K562 (cell line): ENCODE measurements at regions not wholly inside any gene's neighbourhood (a gene's known extent, or its start where the extent isn't known, plus 50 kb on each side); places are given as distances from the start of the nearest gene placed in this dataset.

Source experiments
- ATAC-seq: fragments of 200-7000 bp; cut with Tn5 transposase; 3 replicates; pipeline ENCODE4 v1.9.1; 2020; ENCODE audit warnings: moderate library complexity
- BruUV-seq: library from RNA; stranded (reverse); fragments of 400-500 nt; replicated peaks from 2 replicates; lab custom pipeline; 2021; lab: Mats Ljungman, UMichigan
- CTCF ChIA-PET: fragments of 300-600 bp; formaldehyde crosslinking; extraction: SDS; loops from one replicate; lab custom pipeline; 2021; ENCODE audit warnings: low intra/inter-chr PET ratio; lab: Yijun Ruan, JAX
- POLR2A ChIA-PET: fragments of 300-600, 350-650 bp; sonication (Branson Sonifier 250); formaldehyde crosslinking; extraction: SDS; loops from one replicate; lab custom pipeline; 2021; ENCODE audit warnings: antibody characterized with exemption, inconsistent platforms; lab: Yijun Ruan, JAX
- DNase-seq, 4 experiments: peaks; one replicate each; pipeline versions ENCODE4 v3.0.0 to v3.0.0-alpha.2; 2011 to 2018; ENCODE audit warnings: low spot score in 3 of 4, mixed read lengths in 3 of 4; ENCODE audit errors: extremely low read depth in 1 of 4
- FAIRE-seq: peaks from 2 replicates; lab custom pipeline; 2011; peaks lifted over from hg19 to GRCh38; lab: Jason Lieb, UNC
- H2AFZ ChIP-seq: 2 replicates; pipeline ENCODE4 v1.6.0; 2011; ENCODE audit warnings: low read depth, low read length, control low read depth, inconsistent platforms
- H3K27ac ChIP-seq: fragments of 200-600 bp; 3 replicates; pipeline ENCODE4 v1.8.0; 2011; ENCODE audit warnings: low read depth, mild to moderate bottlenecking, control low read depth, inconsistent platforms, low read length, moderate library complexity, mixed read lengths; ENCODE audit errors: extremely low read depth
- H3K27me3 ChIP-seq, 2 experiments: fragments of 300-600 bp in 1 of 2; 2 replicates in 1 of 2; 3 replicates in 1 of 2; pipeline versions ENCODE4 v1.6.0 to v1.8.0; 2011; ENCODE audit warnings: inconsistent platforms in 2 of 2, low read length in 2 of 2, mild to moderate bottlenecking in 1 of 2, mixed read lengths in 1 of 2, moderate library complexity in 1 of 2; ENCODE audit not compliant: control insufficient read depth in 2 of 2, insufficient read depth in 2 of 2
- H3K36me3 ChIP-seq: fragments of 300-600 bp; 3 replicates; pipeline ENCODE4 v1.8.0; 2011; ENCODE audit warnings: mild to moderate bottlenecking, low read length, inconsistent platforms; ENCODE audit not compliant: control insufficient read depth, insufficient read depth
- H3K4me1 ChIP-seq, 2 experiments: fragments of 200-600 bp in 1 of 2; replicated peaks in 1 of 2; 2 replicates in 1 of 2; 3 replicates in 1 of 2; pipeline versions ENCODE4 v1.5.1 to v1.8.0; 2011; ENCODE audit warnings: inconsistent platforms in 2 of 2, low read length in 2 of 2, mild to moderate bottlenecking in 1 of 2, mixed read lengths in 1 of 2, moderate library complexity in 1 of 2; ENCODE audit not compliant: control insufficient read depth in 2 of 2, insufficient read depth in 2 of 2
- H3K4me2 ChIP-seq: 2 replicates; pipeline ENCODE4 v1.6.1; 2011; ENCODE audit warnings: low read length, control low read depth, inconsistent platforms, mixed read lengths; ENCODE audit not compliant: insufficient read depth
- H3K4me3 ChIP-seq: fragments of 200-600 bp; sonication (generic), shearing (Covaris generic); 2 replicates; pipeline ENCODE4 v1.5.1; 2016; ENCODE audit warnings: control low read depth, inconsistent platforms
- H3K79me2 ChIP-seq: fragments of 200-600 bp; 3 replicates; pipeline ENCODE4 v1.8.0; 2011; ENCODE audit warnings: low read length, inconsistent platforms; ENCODE audit not compliant: control insufficient read depth, insufficient read depth
- H3K9ac ChIP-seq, 2 experiments: 2 replicates each; pipeline versions ENCODE4 v1.6.0 to v1.6.1; 2011; ENCODE audit warnings: low read depth in 2 of 2, low read length in 2 of 2, control low read depth in 1 of 2, inconsistent platforms in 1 of 2, mild to moderate bottlenecking in 1 of 2, mixed read lengths in 1 of 2; ENCODE audit not compliant: insufficient read depth in 1 of 2
- H3K9me1 ChIP-seq: one replicate; pipeline ENCODE4 v1.6.0; 2011; ENCODE audit warnings: inconsistent platforms, mild to moderate bottlenecking, low read length, moderate library complexity; ENCODE audit not compliant: control insufficient read depth, insufficient read depth
- H3K9me3 ChIP-seq: replicated peaks from 2 replicates; pipeline ENCODE4 v1.5.1; 2011; ENCODE audit warnings: low read depth, low read length, inconsistent platforms; ENCODE audit not compliant: control insufficient read depth, insufficient read depth
- H4K20me1 ChIP-seq: replicated peaks from 2 replicates; pipeline ENCODE4 v1.6.1; 2011; ENCODE audit warnings: low read length, inconsistent platforms, mixed read lengths; ENCODE audit not compliant: control insufficient read depth, insufficient read depth
- BCOR ChIP-seq: fragments of 450-650 bp; IDR thresholded peaks from 2 replicates; pipeline ENCODE4 v1.6.1; 2016
- CHCHD3 ChIP-seq: fragments of 250-450 bp; sonication (Bioruptor Pico); IDR thresholded peaks from 2 replicates; pipeline ENCODE4 v2.1.2; 2022; ENCODE audit warnings: mild to moderate bottlenecking
- E2F5 ChIP-seq: sonication (generic); formaldehyde crosslinking; IDR thresholded peaks from 2 replicates; pipeline ENCODE4 v1.8.0; 2022; ENCODE audit warnings: mild to moderate bottlenecking, missing genetic modification reagents
- GABPB2 ChIP-seq: fragments of 250-450 bp; sonication (Bioruptor Pico); conservative IDR thresholded peaks from 2 replicates; pipeline ENCODE4 v1.5.1; 2021; ENCODE audit warnings: mild to moderate bottlenecking
- HMG20B ChIP-seq: fragments of 250-450 bp; sonication (Bioruptor Pico); IDR thresholded peaks from 2 replicates; pipeline ENCODE4 v1.5.0; 2021; ENCODE audit warnings: mild to moderate bottlenecking
- HNRNPUL1 ChIP-seq: fragments of 200-400 bp; formaldehyde crosslinking; IDR thresholded peaks from 2 replicates; pipeline ENCODE4 v1.6.1; 2017; ENCODE audit warnings: low read length
- HOXB6 ChIP-seq: fragments of 250-450 bp; sonication (Bioruptor Pico); IDR thresholded peaks from 2 replicates; pipeline ENCODE4 v1.5.1; 2022; ENCODE audit warnings: mild to moderate bottlenecking, borderline replicate concordance
- MTF1 ChIP-seq: fragments of 250-450 bp; sonication (Bioruptor Pico); IDR thresholded peaks from 2 replicates; pipeline ENCODE4 v1.9.0; 2021; ENCODE audit warnings: moderate library complexity, mild to moderate bottlenecking, inconsistent platforms, borderline replicate concordance
- NR3C1 ChIP-seq: sonication (generic); formaldehyde crosslinking; IDR thresholded peaks from 2 replicates; pipeline ENCODE4 v1.8.1; 2022; ENCODE audit warnings: missing genetic modification reagents
- PTBP1 ChIP-seq: fragments of 200-400 bp; formaldehyde crosslinking; IDR thresholded peaks from 2 replicates; pipeline ENCODE4 v1.6.1; 2017; ENCODE audit warnings: low read depth, low read length
- RBM39 ChIP-seq: fragments of 200-400 bp; formaldehyde crosslinking; optimal IDR thresholded peaks from 2 replicates; pipeline ENCODE3; 2018; ENCODE audit warnings: low read depth, low read length
- ZNF518B ChIP-seq: fragments of 250-450 bp; sonication (Bioruptor Pico); IDR thresholded peaks from 2 replicates; pipeline ENCODE4 v1.5.0; 2021; ENCODE audit warnings: mild to moderate bottlenecking, moderate library complexity
- ZNF668 ChIP-seq: fragments of 250-450 bp; sonication (Bioruptor Pico); IDR thresholded peaks from 2 replicates; pipeline ENCODE4 v1.8.0; 2022; ENCODE audit warnings: mild to moderate bottlenecking, inconsistent platforms
- ZZZ3 ChIP-seq: fragments of 450-650 bp; IDR thresholded peaks from 2 replicates; pipeline ENCODE4 v1.6.1; 2016; ENCODE audit warnings: antibody characterized with exemption, mild to moderate bottlenecking, moderate library complexity
- WGBS: fragments of 100-300 bp; shearing (Covaris generic); methylation state at CpG from one replicate; pipeline ENCODE4 v1.1.6; 2016; ENCODE audit warnings: low coverage, mixed read lengths; ENCODE audit not compliant: insufficient coverage; ENCODE audit errors: missing lambda C conversion rate; 5-methylcytosine and 5-hydroxymethylcytosine counted together
- in situ Hi-C: fragments of 300-500 bp; cut with MboI; formaldehyde crosslinking; loops from 4 replicates; pipeline ENCODE4 v1.15.0; 2018; ENCODE audit warnings: inconsistent platforms, mixed read lengths
- intact Hi-C: fragments of 100-400 bp; cut with micrococcal nuclease; formaldehyde crosslinking; loops from 2 replicates; pipeline ENCODE4 v1.14.2; 2022
- TF ChIP-seq, protein P1 (sequence below): fragments of 250-450 bp; sonication (Bioruptor Pico); IDR thresholded peaks from 2 replicates; pipeline ENCODE4 v1.4.0; 2020; ENCODE audit warnings: mild to moderate bottlenecking, moderate library complexity, borderline replicate concordance
- TF ChIP-seq, protein P2 (sequence below), 2 experiments: fragments of 450-650 bp in 1 of 2; sonication (generic) in 1 of 2; formaldehyde crosslinking; conservative IDR thresholded peaks; 2 replicates each; pipeline versions ENCODE4 v1.4.0 to v1.8.1; 2020 to 2022; ENCODE audit warnings: mild to moderate bottlenecking in 1 of 2, missing genetic modification reagents in 1 of 2

GRCh38 chr16:64580558-64580957, 541.3 kb downstream of the CDH11 start (continued):
- TF ChIP-seq GABPB2 = no peak
- TF ChIP-seq NR3C1 (CRISPR knock-in tag) = no peak
- TF ChIP-seq ZNF668 (CRISPR knock-in tag) = no peak

DNA sequence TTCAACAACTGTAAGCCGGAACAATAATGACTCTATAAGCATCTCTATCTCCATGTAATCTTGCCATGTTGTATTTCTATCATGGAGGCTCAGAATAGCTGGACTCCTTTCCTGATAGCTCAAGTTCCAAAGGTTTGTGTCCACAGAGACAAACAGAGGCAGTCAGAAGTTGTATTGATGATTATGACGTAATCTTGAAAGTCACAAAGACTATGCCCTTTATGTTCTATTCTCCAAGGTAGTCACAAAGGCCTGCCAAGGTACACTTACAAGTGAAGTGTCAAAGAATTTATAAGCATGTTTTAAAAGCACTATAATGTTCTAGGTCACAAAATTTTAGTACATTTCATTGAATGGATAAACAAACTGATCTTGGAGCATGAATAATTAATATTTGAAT, 542.2 kb downstream of the CDH11 start:
- Histone ChIP-seq H3K27me3 (no peaks in the 10 kb centered on the region), H3K4me2 (no peak overlapping the region), H3K79me2 (no peaks in the 10 kb centered on the region), H2AFZ (no peak overlapping the region), H3K4me3 (no peak overlapping the region), H3K36me3 (no peaks in the 10 kb centered on the region), H3K4me1 (no peaks in the 10 kb centered on the region), H3K9me1 (no peaks in the 10 kb centered on the region), H3K27ac (no peak overlapping the region), H4K20me1 (no peaks in the 10 kb centered on the region), H3K9ac (no peak overlapping the region), H3K9me3 (0 out of 2 replicates have a peak, but pooled peaks cover 2% of the 10 kb centered on the region)
- no peak for DNase-seq
- in situ Hi-C loops = no loop called here
- POLR2A ChIA-PET = no interaction called here
- intact Hi-C loops = no loop called here
- BruUV-seq = no TSS peak
- FAIRE-seq = no peak
- 0% methylated on average over 2 of the region's 2 CpGs for WGBS
- no peak for ATAC-seq
- CTCF ChIA-PET = no interaction called here
- TF ChIP-seq, protein P1, sequence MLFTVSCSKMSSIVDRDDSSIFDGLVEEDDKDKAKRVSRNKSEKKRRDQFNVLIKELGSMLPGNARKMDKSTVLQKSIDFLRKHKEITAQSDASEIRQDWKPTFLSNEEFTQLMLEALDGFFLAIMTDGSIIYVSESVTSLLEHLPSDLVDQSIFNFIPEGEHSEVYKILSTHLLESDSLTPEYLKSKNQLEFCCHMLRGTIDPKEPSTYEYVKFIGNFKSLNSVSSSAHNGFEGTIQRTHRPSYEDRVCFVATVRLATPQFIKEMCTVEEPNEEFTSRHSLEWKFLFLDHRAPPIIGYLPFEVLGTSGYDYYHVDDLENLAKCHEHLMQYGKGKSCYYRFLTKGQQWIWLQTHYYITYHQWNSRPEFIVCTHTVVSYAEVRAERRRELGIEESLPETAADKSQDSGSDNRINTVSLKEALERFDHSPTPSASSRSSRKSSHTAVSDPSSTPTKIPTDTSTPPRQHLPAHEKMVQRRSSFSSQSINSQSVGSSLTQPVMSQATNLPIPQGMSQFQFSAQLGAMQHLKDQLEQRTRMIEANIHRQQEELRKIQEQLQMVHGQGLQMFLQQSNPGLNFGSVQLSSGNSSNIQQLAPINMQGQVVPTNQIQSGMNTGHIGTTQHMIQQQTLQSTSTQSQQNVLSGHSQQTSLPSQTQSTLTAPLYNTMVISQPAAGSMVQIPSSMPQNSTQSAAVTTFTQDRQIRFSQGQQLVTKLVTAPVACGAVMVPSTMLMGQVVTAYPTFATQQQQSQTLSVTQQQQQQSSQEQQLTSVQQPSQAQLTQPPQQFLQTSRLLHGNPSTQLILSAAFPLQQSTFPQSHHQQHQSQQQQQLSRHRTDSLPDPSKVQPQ (CRISPR knock-in tag) = no peak
- TF ChIP-seq HOXB6 (CRISPR knock-in tag) (no peak), E2F5 (CRISPR knock-in tag) (no peak), HNRNPUL1 (no peak), PTBP1 (no peak), HMG20B (CRISPR knock-in tag) (no peak), CHCHD3 (CRISPR knock-in tag) (no peak), ZZZ3 (no peak), RBM39 (no peak), ZNF518B (CRISPR knock-in tag) (no peak), BCOR (no peak), MTF1 (CRISPR knock-in tag) (no peak)
- TF ChIP-seq, protein P2, sequence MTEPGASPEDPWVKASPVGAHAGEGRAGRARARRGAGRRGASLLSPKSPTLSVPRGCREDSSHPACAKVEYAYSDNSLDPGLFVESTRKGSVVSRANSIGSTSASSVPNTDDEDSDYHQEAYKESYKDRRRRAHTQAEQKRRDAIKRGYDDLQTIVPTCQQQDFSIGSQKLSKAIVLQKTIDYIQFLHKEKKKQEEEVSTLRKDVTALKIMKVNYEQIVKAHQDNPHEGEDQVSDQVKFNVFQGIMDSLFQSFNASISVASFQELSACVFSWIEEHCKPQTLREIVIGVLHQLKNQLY (CRISPR knock-in tag; conservative IDR thresholded peaks at IDR 0.05) = no peak
